Prostate gland (tissue), 2 donors: ENCODE measurements at regions not wholly inside any gene's neighbourhood (a gene's known extent, or its start where the extent isn't known, plus 50 kb on each side); places are given as distances from the start of the nearest gene placed in this dataset.

Source experiments
- DNase-seq: peaks from one replicate; pipeline ENCODE4 v3.0.0-alpha.2; 2019; ENCODE audit warnings: low spot score
- H3K27ac ChIP-seq, 2 donors: fragments of 200-600 bp; sonication (generic); 2 replicates each; pipeline ENCODE4 v1.5.1; 2017 to 2019
- H3K27me3 ChIP-seq: fragments of 200-600 bp; sonication (generic); replicated peaks from 2 replicates; pipeline ENCODE4 v1.5.1; 2019; ENCODE audit not compliant: insufficient read depth
- H3K36me3 ChIP-seq, 2 donors: fragments of 200-600 bp; sonication (generic); 1 replicate in 1 of 2; 2 replicates in 1 of 2; pipeline versions ENCODE4 v1.5.1 to v1.8.1; 2017 to 2019
- H3K4me1 ChIP-seq: fragments of 200-600 bp; sonication (generic); replicated peaks from 2 replicates; pipeline ENCODE4 v1.5.1; 2019
- H3K4me3 ChIP-seq, 2 donors: fragments of 200-600 bp; sonication (generic); 2 replicates each; pipeline ENCODE4 v1.5.1; 2017 to 2019
- H3K9me3 ChIP-seq: fragments of 200-600 bp; sonication (generic); 2 replicates; pipeline ENCODE4 v1.5.1; 2017
- POLR2A ChIP-seq: fragments of 450-650 bp; IDR thresholded peaks from one replicate; pipeline ENCODE4 v1.6.1; 2016; ENCODE audit warnings: antibody characterized with exemption, mild to moderate bottlenecking
- POLR2AphosphoS5 ChIP-seq: sonication (generic); formaldehyde crosslinking; IDR thresholded peaks from one replicate; pipeline ENCODE4 v1.6.1; 2017; ENCODE audit warnings: antibody characterized with exemption
- WGBS: methylation state at CpG from one replicate; pipeline ENCODE4 v1.1.5; 2018; 5-methylcytosine and 5-hydroxymethylcytosine counted together
- intact Hi-C: fragments of 100-400 bp; cut with DNase I; formaldehyde crosslinking; loops from one replicate; pipeline ENCODE4 v1.14.2; 2022
- TF ChIP-seq, protein P1 (sequence below), 4 experiments: fragments of 200-600 bp in 2 of 4; fragments of 450-650 bp in 2 of 4; sonication (generic) in 2 of 4; IDR thresholded peaks; 1 replicate in 3 of 4; 2 replicates in 1 of 4; pipeline ENCODE4 v1.5.1; 2016 to 2019; ENCODE audit warnings: antibody characterized with exemption in 4 of 4, mild to moderate bottlenecking in 2 of 4, moderate library complexity in 2 of 4

DNA sequence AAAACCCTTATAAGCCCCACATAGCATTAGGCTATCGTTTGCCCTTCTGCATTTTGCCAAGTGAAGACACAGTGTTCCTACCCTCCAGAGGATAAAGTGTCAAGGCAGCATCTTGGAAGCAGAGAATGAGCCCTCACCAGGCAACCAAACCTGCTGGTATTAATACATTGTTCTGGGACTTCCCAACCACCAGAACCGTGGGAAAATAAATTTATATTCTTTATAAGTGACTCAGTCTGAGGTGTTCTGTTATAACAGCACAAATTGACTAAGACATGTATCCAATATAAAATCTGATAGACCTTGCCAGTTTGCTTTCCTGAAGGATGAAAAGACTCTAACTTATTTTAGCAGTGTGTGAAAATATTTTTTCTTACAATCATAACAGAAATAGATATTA, 792.5 kb upstream of the LRRC4C start:
- Histone ChIP-seq H3K4me1 (no peaks in the 10 kb centered on the region), H3K27me3 (no peaks in the 10 kb centered on the region), H3K4me3 (no peak overlapping the region), H3K27ac (no peak overlapping the region), H3K9me3 (no peaks in the 10 kb centered on the region), H3K36me3 (no peaks in the 10 kb centered on the region)
- TF ChIP-seq POLR2AphosphoS5 (no peak), POLR2A (no peak)
- TF ChIP-seq, protein P1, sequence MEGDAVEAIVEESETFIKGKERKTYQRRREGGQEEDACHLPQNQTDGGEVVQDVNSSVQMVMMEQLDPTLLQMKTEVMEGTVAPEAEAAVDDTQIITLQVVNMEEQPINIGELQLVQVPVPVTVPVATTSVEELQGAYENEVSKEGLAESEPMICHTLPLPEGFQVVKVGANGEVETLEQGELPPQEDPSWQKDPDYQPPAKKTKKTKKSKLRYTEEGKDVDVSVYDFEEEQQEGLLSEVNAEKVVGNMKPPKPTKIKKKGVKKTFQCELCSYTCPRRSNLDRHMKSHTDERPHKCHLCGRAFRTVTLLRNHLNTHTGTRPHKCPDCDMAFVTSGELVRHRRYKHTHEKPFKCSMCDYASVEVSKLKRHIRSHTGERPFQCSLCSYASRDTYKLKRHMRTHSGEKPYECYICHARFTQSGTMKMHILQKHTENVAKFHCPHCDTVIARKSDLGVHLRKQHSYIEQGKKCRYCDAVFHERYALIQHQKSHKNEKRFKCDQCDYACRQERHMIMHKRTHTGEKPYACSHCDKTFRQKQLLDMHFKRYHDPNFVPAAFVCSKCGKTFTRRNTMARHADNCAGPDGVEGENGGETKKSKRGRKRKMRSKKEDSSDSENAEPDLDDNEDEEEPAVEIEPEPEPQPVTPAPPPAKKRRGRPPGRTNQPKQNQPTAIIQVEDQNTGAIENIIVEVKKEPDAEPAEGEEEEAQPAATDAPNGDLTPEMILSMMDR (IDR thresholded peaks at IDR 0.05) = no peak
- intact Hi-C loops = no loop called here
- DNase-seq = no peak
- 75% methylated on average over 2 of the region's 2 CpGs for WGBS

DNA sequence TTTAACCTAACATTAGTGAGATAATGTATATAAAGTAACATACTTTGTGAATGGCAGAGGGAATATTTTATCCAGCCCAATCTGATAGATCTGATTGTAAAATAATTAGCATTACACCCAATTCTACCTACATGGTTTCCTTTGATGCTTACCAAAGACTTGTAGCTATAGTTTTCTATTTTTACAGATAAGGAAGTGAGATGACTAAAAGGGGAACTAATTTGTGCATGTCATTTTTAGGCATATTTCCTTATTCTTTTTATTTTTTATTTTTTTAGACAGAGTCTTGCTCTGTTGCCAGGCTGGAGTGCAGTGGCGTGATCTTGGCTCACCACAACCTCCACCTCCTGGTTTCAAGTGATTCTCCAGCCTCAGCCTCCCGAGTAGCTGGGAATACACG, 793.7 kb upstream of the LRRC4C start:
- no peak overlapping the region for H3K27ac ChIP-seq
- DNase-seq = no peak
- WGBS = 71% methylated on average over 3 of the region's 3 CpGs

DNA sequence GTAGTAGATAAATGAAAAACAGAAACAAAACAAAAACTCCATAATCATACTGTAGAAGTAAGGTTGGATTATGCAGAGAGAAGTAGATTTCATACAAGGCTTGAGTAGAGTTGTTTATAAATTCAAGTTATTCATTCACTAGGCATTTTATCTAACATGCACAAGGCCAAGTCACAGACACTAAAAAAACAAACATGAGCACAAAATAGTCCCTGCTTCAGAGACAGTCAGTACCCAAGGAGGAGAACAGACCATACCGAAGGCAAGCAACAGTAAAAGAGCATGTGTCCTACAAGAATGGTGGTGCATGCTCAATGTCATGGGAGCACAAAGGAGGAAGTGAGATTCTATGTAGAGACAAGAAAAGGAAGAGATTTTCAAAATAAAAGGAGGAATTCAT, 796.5 kb upstream of the LRRC4C start:
- intact Hi-C loops = no loop called here
- TF ChIP-seq POLR2A (no peak), POLR2AphosphoS5 (no peak)
- TF ChIP-seq, protein P1 (IDR thresholded peaks at IDR 0.05) = no peak
- H3K27ac ChIP-seq = no peak overlapping the region
- H3K9me3 ChIP-seq = no peaks in the 10 kb centered on the region
- WGBS = 77% methylated on average over 1 of the region's 1 CpG
- no peaks in the 10 kb centered on the region for H3K36me3 ChIP-seq
- no peak for DNase-seq
- H3K4me1 ChIP-seq = no peaks in the 10 kb centered on the region
- no peak overlapping the region for H3K4me3 ChIP-seq
- no peaks in the 10 kb centered on the region for H3K27me3 ChIP-seq

More for the DNA sequence above, 793.7 kb upstream of the LRRC4C start:
- Histone ChIP-seq H3K9me3 (no peaks in the 10 kb centered on the region), H3K36me3 (no peaks in the 10 kb centered on the region), H3K27me3 (no peaks in the 10 kb centered on the region), H3K4me3 (no peak overlapping the region), H3K4me1 (no peaks in the 10 kb centered on the region)
- TF ChIP-seq POLR2AphosphoS5 (no peak), POLR2A (no peak)
- TF ChIP-seq, protein P1 (IDR thresholded peaks at IDR 0.05) = no peak
- intact Hi-C loops = no loop called here

DNA sequence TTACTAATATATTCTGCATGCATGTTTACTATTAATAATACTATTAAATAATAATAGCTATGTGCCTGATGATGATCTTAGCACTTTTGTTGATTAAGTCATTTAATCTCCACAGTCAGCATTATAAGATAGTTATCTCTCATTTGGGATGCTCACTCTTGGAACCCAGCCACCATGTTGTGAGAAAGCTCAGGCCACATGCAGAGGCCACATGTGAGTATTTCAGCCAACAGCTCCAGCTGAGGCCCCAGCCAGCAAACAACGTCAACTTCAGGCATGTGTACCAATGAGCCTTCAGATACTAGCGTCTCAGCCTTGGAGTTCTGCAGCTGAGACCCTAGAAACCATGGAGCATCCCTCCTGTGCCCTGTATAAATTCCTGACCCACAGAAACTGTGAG, 798.1 kb upstream of the LRRC4C start:
- 47% methylated on average over 2 of the region's 2 CpGs for WGBS
- TF ChIP-seq, protein P1 (IDR thresholded peaks at IDR 0.05) = no peak
- TF ChIP-seq POLR2AphosphoS5 (no peak), POLR2A (no peak)
- intact Hi-C loops = no loop called here
- no peaks in the 10 kb centered on the region for H3K36me3 ChIP-seq
- no peaks in the 10 kb centered on the region for H3K4me1 ChIP-seq
- H3K27me3 ChIP-seq = no peaks in the 10 kb centered on the region
- DNase-seq = no peak
- no peak overlapping the region for H3K27ac ChIP-seq
- no peaks in the 10 kb centered on the region for H3K9me3 ChIP-seq
- H3K4me3 ChIP-seq = no peak overlapping the region

DNA sequence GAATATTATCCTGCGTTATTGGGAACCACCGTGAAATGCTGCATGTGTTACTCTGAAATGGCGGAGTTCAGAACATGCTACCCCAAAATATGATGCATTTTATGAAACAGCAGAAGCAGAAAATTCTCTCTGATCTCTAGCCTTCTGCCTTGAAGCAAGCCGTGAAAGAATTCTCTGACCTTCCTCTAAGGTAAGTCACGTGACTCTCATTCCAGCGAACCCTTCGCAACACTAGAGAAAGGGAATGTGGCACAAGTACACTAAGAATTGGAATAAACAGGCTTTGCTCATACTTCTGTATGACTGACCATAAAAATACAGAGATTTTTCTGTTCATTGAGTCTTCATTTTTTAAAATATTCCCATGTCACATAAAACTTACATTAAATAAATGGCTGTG, 805.6 kb upstream of the LRRC4C start:
- DNase-seq = no peak
- Histone ChIP-seq H3K4me1 (no peaks in the 10 kb centered on the region), H3K4me3 (no peak overlapping the region), H3K9me3 (no peaks in the 10 kb centered on the region), H3K36me3 (no peaks in the 10 kb centered on the region), H3K27me3 (no peaks in the 10 kb centered on the region), H3K27ac (no peak overlapping the region)
- WGBS = 80% methylated on average over 7 of the region's 7 CpGs
- TF ChIP-seq POLR2AphosphoS5 = no peak
- no peak for TF ChIP-seq POLR2A
- TF ChIP-seq, protein P1 (IDR thresholded peaks at IDR 0.05) = no peak
- intact Hi-C loops = no loop called here
